ENCODE measurements at regions not wholly inside any gene's neighbourhood (a gene's known extent, or its start where the extent isn't known, plus 50 kb on each side); places are given as distances from the start of the nearest gene placed in this dataset.

- Histone ChIP-seq H3K4me1 (ENCODE audit: control insufficient read depth, insufficient read depth, low read length) (no peaks in the 10 kb centered on the region), H3K36me3 (ENCODE audit: control insufficient read depth, insufficient read depth, low read length) (no peaks in the 10 kb centered on the region), H3K27ac (ENCODE audit: low read depth, low read length) (no peak overlapping the region), H3K4me3 (ENCODE audit: low read length) (no peak overlapping the region), H3K27me3 (ENCODE audit: control insufficient read depth, insufficient read depth, low read length) (no peaks in the 10 kb centered on the region), H3K9ac (ENCODE audit: low read length) (no peak overlapping the region)
Measured at GRCh38 chr3:103059432-103059831, 624.6 kb downstream of the ZPLD1 start.

DNA sequence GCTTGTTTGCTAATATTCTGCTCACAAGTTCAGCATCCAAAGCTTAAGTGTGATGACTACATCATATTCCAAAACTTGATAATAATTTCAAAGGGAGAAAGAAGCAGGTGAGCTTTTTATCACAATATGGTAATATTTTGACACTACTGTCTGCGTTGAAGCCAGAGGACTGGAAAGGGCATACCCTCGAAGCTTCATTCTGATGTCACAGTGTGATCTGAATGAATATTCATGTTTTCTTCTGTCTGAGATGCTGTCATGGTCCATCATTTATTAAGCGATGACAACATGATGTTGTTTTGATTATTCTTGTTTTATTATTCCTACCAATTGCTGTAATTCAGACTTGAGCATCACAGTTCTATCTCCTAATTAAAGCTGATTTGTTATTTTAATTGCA, 625.4 kb downstream of the ZPLD1 start:
- no peak overlapping the region for H3K4me3 ChIP-seq (ENCODE audit: low read length)
- H3K27me3 ChIP-seq (ENCODE audit: control insufficient read depth, insufficient read depth, low read length): no peaks in the 10 kb centered on the region
- H3K27ac ChIP-seq (ENCODE audit: low read depth, low read length): no peak overlapping the region
- no peak overlapping the region for H3K9ac ChIP-seq (ENCODE audit: low read length)
- no peaks in the 10 kb centered on the region for H3K4me1 ChIP-seq (ENCODE audit: control insufficient read depth, insufficient read depth, low read length)
- no peaks in the 10 kb centered on the region for H3K36me3 ChIP-seq (ENCODE audit: control insufficient read depth, insufficient read depth, low read length)

- H3K4me1 ChIP-seq (ENCODE audit: control insufficient read depth, insufficient read depth, low read length): no peaks in the 10 kb centered on the region
- H3K9ac ChIP-seq (ENCODE audit: low read length): no peak overlapping the region
- H3K4me3 ChIP-seq (ENCODE audit: low read length): no peak overlapping the region
Measured at GRCh38 chr3:103067963-103068362, 633.1 kb downstream of the ZPLD1 start.

GRCh38 chr3:103075282-103075681, 640.5 kb downstream of the ZPLD1 start:
- no peaks in the 10 kb centered on the region for H3K36me3 ChIP-seq (ENCODE audit: control insufficient read depth, insufficient read depth, low read length)
- H3K4me3 ChIP-seq (ENCODE audit: low read length): no peak overlapping the region
- no peak overlapping the region for H3K9ac ChIP-seq (ENCODE audit: low read length)
- H3K27me3 ChIP-seq (ENCODE audit: control insufficient read depth, insufficient read depth, low read length): no peaks in the 10 kb centered on the region
- H3K4me1 ChIP-seq (ENCODE audit: control insufficient read depth, insufficient read depth, low read length): no peaks in the 10 kb centered on the region
- no peak overlapping the region for H3K27ac ChIP-seq (ENCODE audit: low read depth, low read length)

More at GRCh38 chr3:103067963-103068362, 633.1 kb downstream of the ZPLD1 start:
- no peaks in the 10 kb centered on the region for H3K36me3 ChIP-seq (ENCODE audit: control insufficient read depth, insufficient read depth, low read length)
- no peaks in the 10 kb centered on the region for H3K27me3 ChIP-seq (ENCODE audit: control insufficient read depth, insufficient read depth, low read length)
- H3K27ac ChIP-seq (ENCODE audit: low read depth, low read length): no peak overlapping the region

- Histone ChIP-seq H3K36me3 (ENCODE audit: control insufficient read depth, insufficient read depth, low read length) (no peaks in the 10 kb centered on the region), H3K27me3 (ENCODE audit: control insufficient read depth, insufficient read depth, low read length) (no peaks in the 10 kb centered on the region), H3K4me1 (ENCODE audit: control insufficient read depth, insufficient read depth, low read length) (no peaks in the 10 kb centered on the region), H3K27ac (ENCODE audit: low read depth, low read length) (no peak overlapping the region), H3K9ac (ENCODE audit: low read length) (no peak overlapping the region), H3K4me3 (ENCODE audit: low read length) (no peak overlapping the region)
Measured at GRCh38 chr3:103077910-103078309, 643.1 kb downstream of the ZPLD1 start.

DNA sequence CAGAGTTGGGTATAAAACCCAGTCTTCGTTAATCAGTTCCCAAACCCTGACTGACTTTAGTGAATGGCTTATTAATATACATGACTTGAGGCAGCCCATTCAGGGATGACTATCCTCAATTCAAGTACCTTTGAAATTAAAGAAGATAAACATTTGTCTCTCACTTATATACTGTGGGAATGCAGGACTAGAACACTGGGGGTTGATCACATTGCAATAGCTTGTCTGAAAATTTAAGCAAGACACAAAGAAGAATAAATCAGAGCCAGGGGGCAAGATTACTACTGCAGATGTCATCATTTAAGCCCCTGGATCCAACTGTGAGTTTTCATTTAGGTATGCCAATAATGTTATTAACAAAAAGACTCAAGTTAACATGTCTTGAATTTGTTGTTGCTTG, 647.7 kb downstream of the ZPLD1 start:
- Histone ChIP-seq H3K36me3 (ENCODE audit: control insufficient read depth, insufficient read depth, low read length) (no peaks in the 10 kb centered on the region), H3K4me1 (ENCODE audit: control insufficient read depth, insufficient read depth, low read length) (no peaks in the 10 kb centered on the region), H3K27me3 (ENCODE audit: control insufficient read depth, insufficient read depth, low read length) (no peaks in the 10 kb centered on the region), H3K9ac (ENCODE audit: low read length) (no peak overlapping the region), H3K27ac (ENCODE audit: low read depth, low read length) (no peak overlapping the region), H3K4me3 (ENCODE audit: low read length) (no peak overlapping the region)

DNA sequence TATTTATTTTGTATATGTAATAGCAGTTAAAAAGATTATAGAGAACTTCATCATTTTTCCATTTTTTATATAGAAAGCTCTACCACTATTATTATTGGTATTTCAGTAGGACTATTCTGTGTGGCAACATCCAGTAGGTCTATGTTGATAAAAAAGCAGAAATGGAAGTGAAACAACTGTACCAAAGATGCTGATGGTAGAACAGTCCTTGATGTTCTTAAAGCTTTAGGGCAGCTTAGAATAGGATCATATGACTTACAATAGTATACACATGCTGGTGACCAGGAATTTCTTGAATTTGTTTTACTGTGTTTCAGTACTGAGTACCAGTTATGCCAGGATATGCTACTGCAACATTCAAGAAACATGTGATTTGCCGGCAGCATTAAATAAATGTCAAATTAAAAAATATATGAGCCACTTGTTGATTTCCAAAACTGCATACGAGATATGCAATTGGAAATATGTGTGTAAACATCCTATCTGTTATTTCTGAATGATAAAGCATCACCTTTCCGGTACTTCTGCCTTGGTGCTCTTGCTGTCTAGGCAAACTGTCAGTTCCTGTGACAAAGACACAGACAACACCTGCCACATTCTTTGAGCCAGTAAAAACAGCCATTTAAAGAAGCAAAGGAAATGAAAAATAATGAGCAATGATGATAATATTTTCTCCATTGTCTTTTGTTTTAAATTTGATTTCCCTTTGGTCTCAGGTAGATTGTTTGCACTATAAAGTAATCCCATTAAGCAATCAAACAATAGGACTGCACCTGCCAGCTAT, 649.2 kb downstream of the ZPLD1 start:
- no peak overlapping the region for H3K4me3 ChIP-seq (ENCODE audit: low read length)
- H3K36me3 ChIP-seq (ENCODE audit: control insufficient read depth, insufficient read depth, low read length): no peaks in the 10 kb centered on the region
- no peaks in the 10 kb centered on the region for H3K27me3 ChIP-seq (ENCODE audit: control insufficient read depth, insufficient read depth, low read length)
- no peak overlapping the region for H3K27ac ChIP-seq (ENCODE audit: low read depth, low read length)
- H3K4me1 ChIP-seq (ENCODE audit: control insufficient read depth, insufficient read depth, low read length): no peaks in the 10 kb centered on the region
- no peak overlapping the region for H3K9ac ChIP-seq (ENCODE audit: low read length)

- Histone ChIP-seq H3K27ac (ENCODE audit: low read depth, low read length) (no peak overlapping the region), H3K27me3 (ENCODE audit: control insufficient read depth, insufficient read depth, low read length) (no peaks in the 10 kb centered on the region), H3K36me3 (ENCODE audit: control insufficient read depth, insufficient read depth, low read length) (no peaks in the 10 kb centered on the region), H3K9ac (ENCODE audit: low read length) (no peak overlapping the region), H3K4me1 (ENCODE audit: control insufficient read depth, insufficient read depth, low read length) (no peaks in the 10 kb centered on the region), H3K4me3 (ENCODE audit: low read length) (no peak overlapping the region)
Measured at GRCh38 chr3:103085465-103085864, 650.6 kb downstream of the ZPLD1 start.

- H3K9ac ChIP-seq (ENCODE audit: low read length): no peak overlapping the region
- H3K36me3 ChIP-seq (ENCODE audit: control insufficient read depth, insufficient read depth, low read length): no peaks in the 10 kb centered on the region
- no peaks in the 10 kb centered on the region for H3K4me1 ChIP-seq (ENCODE audit: control insufficient read depth, insufficient read depth, low read length)
- H3K27ac ChIP-seq (ENCODE audit: low read depth, low read length): no peak overlapping the region
- H3K27me3 ChIP-seq (ENCODE audit: control insufficient read depth, insufficient read depth, low read length): no peaks in the 10 kb centered on the region
- no peak overlapping the region for H3K4me3 ChIP-seq (ENCODE audit: low read length)
Measured at GRCh38 chr3:103089758-103090157, 654.9 kb downstream of the ZPLD1 start.

- Histone ChIP-seq H3K4me3 (ENCODE audit: low read length) (no peak overlapping the region), H3K9ac (ENCODE audit: low read length) (no peak overlapping the region), H3K4me1 (ENCODE audit: control insufficient read depth, insufficient read depth, low read length) (no peaks in the 10 kb centered on the region), H3K36me3 (ENCODE audit: control insufficient read depth, insufficient read depth, low read length) (no peaks in the 10 kb centered on the region), H3K27me3 (ENCODE audit: control insufficient read depth, insufficient read depth, low read length) (no peaks in the 10 kb centered on the region), H3K27ac (ENCODE audit: low read depth, low read length) (no peak overlapping the region)
Measured at GRCh38 chr3:103105206-103105605, 670.4 kb downstream of the ZPLD1 start.

DNA sequence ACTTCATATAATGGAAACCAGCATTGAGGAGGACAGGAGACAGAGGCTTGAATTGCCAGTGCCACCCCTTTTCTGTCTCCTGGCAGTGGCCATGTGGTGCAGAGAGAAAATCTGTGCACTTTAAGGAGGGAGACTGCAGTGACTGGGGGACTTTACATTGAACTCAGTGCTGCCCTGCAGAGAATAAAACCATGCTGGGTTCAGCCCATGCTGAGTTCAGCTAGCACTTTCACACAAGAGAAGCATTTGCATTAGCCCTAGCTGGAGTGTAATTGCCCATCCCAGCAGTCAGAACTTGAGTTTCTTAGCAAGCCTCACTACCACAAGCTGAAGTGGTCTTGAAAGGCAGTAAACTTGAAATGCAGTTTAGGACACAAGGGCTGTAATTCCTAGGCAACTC, 677.5 kb downstream of the ZPLD1 start:
- Histone ChIP-seq H3K4me1 (ENCODE audit: control insufficient read depth, insufficient read depth, low read length) (no peaks in the 10 kb centered on the region), H3K9ac (ENCODE audit: low read length) (no peak overlapping the region), H3K36me3 (ENCODE audit: control insufficient read depth, insufficient read depth, low read length) (no peaks in the 10 kb centered on the region), H3K27me3 (ENCODE audit: control insufficient read depth, insufficient read depth, low read length) (no peaks in the 10 kb centered on the region), H3K4me3 (ENCODE audit: low read length) (no peak overlapping the region), H3K27ac (ENCODE audit: low read depth, low read length) (no peak overlapping the region)

- no peak overlapping the region for H3K9ac ChIP-seq (ENCODE audit: low read length)
- no peaks in the 10 kb centered on the region for H3K27me3 ChIP-seq (ENCODE audit: control insufficient read depth, insufficient read depth, low read length)
- H3K36me3 ChIP-seq (ENCODE audit: control insufficient read depth, insufficient read depth, low read length): no peaks in the 10 kb centered on the region
- no peaks in the 10 kb centered on the region for H3K4me1 ChIP-seq (ENCODE audit: control insufficient read depth, insufficient read depth, low read length)
- H3K4me3 ChIP-seq (ENCODE audit: low read length): no peak overlapping the region
- H3K27ac ChIP-seq (ENCODE audit: low read depth, low read length): no peak overlapping the region
Measured at GRCh38 chr3:103126115-103126514, 691.3 kb downstream of the ZPLD1 start.

DNA sequence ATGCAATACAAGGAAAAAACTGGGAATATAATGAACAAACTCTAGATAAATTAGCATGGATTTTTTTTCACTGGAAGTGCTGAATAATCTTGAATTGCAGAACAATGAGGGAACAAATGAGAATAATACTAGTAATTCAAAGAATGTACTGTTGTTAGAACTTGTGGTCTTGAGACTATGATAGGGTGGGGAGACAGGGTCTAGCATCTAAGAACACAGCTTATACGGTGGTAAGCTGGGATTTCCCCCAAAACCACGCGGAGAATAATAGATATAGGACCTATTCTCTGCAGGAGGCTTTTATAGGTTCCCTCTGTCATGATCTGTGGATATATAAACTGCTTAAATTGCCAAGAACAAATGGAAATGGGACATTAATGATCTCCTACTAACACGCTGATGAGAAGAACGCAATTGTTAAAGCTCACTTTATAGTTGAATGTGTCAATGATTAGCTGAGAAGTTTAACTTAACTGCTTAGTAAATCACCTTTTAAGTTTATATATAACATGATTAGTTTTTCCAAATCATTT, 692.3 kb downstream of the ZPLD1 start:
- Histone ChIP-seq H3K4me3 (ENCODE audit: low read length) (no peak overlapping the region), H3K27ac (ENCODE audit: low read depth, low read length) (no peak overlapping the region), H3K36me3 (ENCODE audit: control insufficient read depth, insufficient read depth, low read length) (no peaks in the 10 kb centered on the region), H3K27me3 (ENCODE audit: control insufficient read depth, insufficient read depth, low read length) (no peaks in the 10 kb centered on the region), H3K9ac (ENCODE audit: low read length) (no peak overlapping the region), H3K4me1 (ENCODE audit: control insufficient read depth, insufficient read depth, low read length) (no peaks in the 10 kb centered on the region)

Data from rectal smooth muscle tissue (tissue), 1 donor.